GM10248 (cell line): ENCODE measurements at regions not wholly inside any gene's neighbourhood (a gene's known extent, or its start where the extent isn't known, plus 50 kb on each side); places are given as distances from the start of the nearest gene placed in this dataset.

Experiments
- CTCF ChIA-PET: fragments of 300-600 bp; sonication (Branson Sonifier 250); formaldehyde crosslinking; extraction: SDS; loops from one replicate; lab custom pipeline; 2021; ENCODE audit warnings: antibody characterized with exemption; lab: Yijun Ruan, JAX
- POLR2A ChIA-PET: fragments of 350-650 bp; sonication (Branson Sonifier 250); formaldehyde crosslinking; extraction: SDS; loops from one replicate; lab custom pipeline; 2020; ENCODE audit warnings: antibody characterized with exemption; lab: Yijun Ruan, JAX
- DNase-seq: peaks from one replicate; pipeline ENCODE4 v3.0.0; 2012; ENCODE audit errors: extremely low spot score
- CTCF ChIP-seq: IDR thresholded peaks from 2 replicates; pipeline ENCODE4 v1.5.1; 2012; ENCODE audit warnings: mild to moderate bottlenecking, low read depth; ENCODE audit errors: extremely low read depth, missing control alignments, control extremely low read depth

GRCh38 chrX:116897526-116897925, 434.8 kb upstream of the CT83 start:
- CTCF ChIA-PET = no interaction called here
- TF ChIP-seq CTCF = no peak
- POLR2A ChIA-PET = no interaction called here
- no peak for DNase-seq

GRCh38 chrX:116881961-116882360, 419.2 kb upstream of the CT83 start:
- POLR2A ChIA-PET = no interaction called here
- CTCF ChIA-PET = no interaction called here
- DNase-seq = no peak
- no peak for TF ChIP-seq CTCF

- ChIA-PET POLR2A (no interaction called here), CTCF (no interaction called here)
- DNase-seq = no peak
- TF ChIP-seq CTCF = no peak
Measured at GRCh38 chrX:116873671-116874070, 410.9 kb upstream of the CT83 start.

- DNase-seq = no peak
- ChIA-PET CTCF (no interaction called here), POLR2A (no interaction called here)
- TF ChIP-seq CTCF = no peak
Measured at GRCh38 chrX:116872931-116873330, 410.2 kb upstream of the CT83 start.

- POLR2A ChIA-PET = no interaction called here
- no peak for TF ChIP-seq CTCF
- no peak for DNase-seq
- CTCF ChIA-PET = no interaction called here
Measured at GRCh38 chrX:116863029-116863428, 400.3 kb upstream of the CT83 start.

GRCh38 chrX:116862340-116862739, 399.6 kb upstream of the CT83 start:
- CTCF ChIA-PET = no interaction called here
- POLR2A ChIA-PET = no interaction called here
- DNase-seq = no peak
- no peak for TF ChIP-seq CTCF

GRCh38 chrX:116841290-116841689, 378.5 kb upstream of the CT83 start:
- no peak for TF ChIP-seq CTCF
- DNase-seq = no peak
- POLR2A ChIA-PET = no interaction called here
- CTCF ChIA-PET = no interaction called here
